Endometrial microvascular endothelial cells (primary cell): ENCODE measurements at regions not wholly inside any gene's neighbourhood (a gene's known extent, or its start where the extent isn't known, plus 50 kb on each side); places are given as distances from the start of the nearest gene placed in this dataset.
"Not testable (repeated sequence)": the region's sequence is repeated elsewhere in the genome, so short reads cannot be mapped to it uniquely, and the experiment has no call there.

Experiments
- in situ Hi-C: cut with HindIII; loops from 2 replicates; pipeline ENCODE4 v1.10.0; 2017; ENCODE audit warnings: low sequenced_read_pairs, low pct_unique_long_range_greater_than_20kb; ENCODE audit errors: inconsistent ontology term

- in situ Hi-C loops: no loop called here
These were observed 116.9 kb upstream of the CHST15 start for GRCh38 chr10:124210263-124210662.

DNA sequence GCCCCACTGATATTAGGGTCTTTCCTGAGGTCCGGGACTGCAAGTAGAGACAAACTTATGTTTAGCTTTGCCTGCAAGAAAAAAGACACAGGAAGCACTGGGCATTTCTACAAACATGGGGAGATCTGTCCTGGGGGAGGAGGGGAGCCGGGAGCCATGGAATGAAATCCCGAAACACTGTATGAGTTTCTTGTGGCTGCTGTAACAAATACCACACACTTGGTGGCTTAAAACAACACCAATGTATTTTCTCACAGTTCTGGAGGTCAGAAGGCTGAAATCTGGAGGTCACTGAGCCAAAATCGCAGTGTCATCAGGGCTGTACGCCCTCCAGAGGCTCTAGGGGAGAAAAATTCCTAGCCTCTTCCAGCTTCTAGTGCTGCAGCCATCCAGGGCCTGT is 114.0 kb upstream of the CHST15 start:
- in situ Hi-C loops: no loop called here

GRCh38 chr10:124206616-124207015 is 113.2 kb upstream of the CHST15 start:
- in situ Hi-C loops: no loop called here

DNA sequence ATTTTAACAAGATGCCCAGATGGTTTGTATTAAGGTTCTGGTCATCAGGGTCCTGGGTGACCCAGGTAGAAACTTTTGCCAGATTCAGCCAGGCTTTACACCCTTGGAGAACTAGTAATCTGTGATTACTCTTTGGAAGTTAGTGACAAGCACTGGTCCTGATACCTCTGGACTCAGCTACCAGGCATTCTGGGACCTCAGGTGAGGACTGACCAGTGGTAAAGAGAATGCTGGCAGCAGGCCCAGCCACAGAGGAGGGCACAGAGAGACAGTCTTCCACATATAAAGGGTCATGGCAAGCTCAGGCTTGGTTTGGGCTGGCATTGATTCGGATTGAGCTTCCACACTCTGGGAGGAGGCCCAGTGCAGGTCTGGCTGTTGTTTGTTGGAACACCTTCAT is 112.0 kb upstream of the CHST15 start:
- in situ Hi-C loops: no loop called here

- in situ Hi-C loops: no loop called here
These were observed 111.3 kb upstream of the CHST15 start for GRCh38 chr10:124204726-124205125.

- in situ Hi-C loops: no loop called here
These were observed 106.6 kb upstream of the CHST15 start for GRCh38 chr10:124200011-124200410.

- in situ Hi-C loops: no loop called here
These were observed 105.5 kb upstream of the CHST15 start for GRCh38 chr10:124198871-124199270.

DNA sequence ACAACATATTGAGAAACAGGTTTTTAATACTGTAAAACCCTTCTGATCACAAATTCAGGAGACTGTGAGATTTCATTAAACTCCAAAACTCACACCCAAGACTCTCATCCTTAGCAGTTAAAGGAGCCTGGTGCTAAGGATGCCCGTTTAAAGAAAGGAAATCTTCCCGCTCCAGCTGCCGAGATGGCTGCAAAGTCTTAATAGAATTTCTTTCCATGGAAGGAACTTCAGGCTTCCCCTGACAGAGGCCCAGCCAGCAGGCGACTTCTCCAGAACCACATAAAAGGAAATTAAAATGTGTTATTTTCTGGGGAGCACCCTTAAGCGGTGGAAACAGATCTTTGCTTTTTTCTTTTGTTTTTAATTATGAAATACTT is 104.7 kb upstream of the CHST15 start:
- in situ Hi-C loops: no loop called here

GRCh38 chr10:124197371-124198124 is 104.2 kb upstream of the CHST15 start:
- in situ Hi-C loops: no loop called here

DNA sequence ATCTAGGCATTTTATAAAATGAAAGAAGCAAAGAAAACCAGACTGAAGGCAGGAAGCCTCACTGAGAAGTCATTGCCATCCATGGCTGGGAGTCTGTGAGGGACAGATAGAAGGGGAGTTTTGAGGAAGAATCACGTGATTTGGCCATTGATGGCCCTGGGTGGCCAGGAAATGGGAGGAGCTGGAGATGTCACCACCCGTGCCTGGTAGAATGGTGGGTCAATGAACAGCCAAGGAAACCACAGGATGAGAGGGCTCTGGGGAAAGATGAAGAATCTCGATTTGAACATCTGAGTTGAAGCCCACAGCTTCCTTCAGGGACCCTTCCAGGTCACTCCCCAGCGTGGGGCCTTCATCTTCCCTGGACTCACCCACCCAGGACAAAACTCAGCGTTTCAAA is 103.3 kb upstream of the CHST15 start:
- in situ Hi-C loops: no loop called here

GRCh38 chr10:124194199-124194824 is 100.9 kb upstream of the CHST15 start:
- in situ Hi-C loops: no loop called here

DNA sequence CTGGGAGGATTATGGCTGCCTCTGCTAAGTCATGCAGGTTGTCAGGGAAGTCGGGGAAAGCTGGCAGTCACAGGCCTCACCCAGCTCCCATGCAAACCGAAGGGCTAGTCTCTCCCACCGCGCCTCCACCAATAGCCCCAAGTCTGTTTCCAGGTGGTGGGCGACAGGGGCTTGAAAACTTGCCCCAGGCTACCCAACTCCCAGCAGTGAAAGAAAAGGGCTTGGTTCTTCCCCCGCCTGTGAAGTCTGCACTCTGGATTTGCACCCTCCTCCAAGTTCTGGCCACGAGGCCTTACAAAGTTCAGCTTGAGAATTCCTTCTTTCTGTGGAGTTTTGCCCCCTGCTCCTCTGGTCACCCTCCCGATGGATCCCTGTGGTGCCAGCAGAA is 99.9 kb upstream of the CHST15 start:
- in situ Hi-C loops: no loop called here

- in situ Hi-C loops: not testable (repeated sequence)
These were observed 99.4 kb upstream of the CHST15 start for GRCh38 chr10:124192664-124193308.

- in situ Hi-C loops: not testable (repeated sequence)
These were observed 97.1 kb upstream of the CHST15 start for GRCh38 chr10:124190476-124190875.

DNA sequence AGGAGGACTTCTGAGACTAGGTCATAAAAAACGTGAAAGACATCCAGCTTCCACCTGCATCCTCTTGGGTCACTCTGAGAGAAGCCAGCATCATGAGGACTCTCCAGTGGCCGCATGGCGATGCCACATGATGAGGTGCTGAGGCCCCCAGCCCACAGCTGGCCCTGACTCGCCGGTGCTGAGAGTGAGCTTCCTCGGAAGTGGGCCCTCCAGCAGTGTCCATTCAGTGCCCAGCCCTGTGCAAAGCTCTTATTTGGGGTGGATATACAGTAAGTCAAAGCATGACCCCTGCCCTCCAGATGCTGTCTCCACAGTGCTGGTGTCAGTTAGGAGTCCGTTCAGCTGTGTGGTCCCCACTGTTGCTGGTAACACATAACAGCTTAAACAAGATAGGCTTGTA is 93.6 kb upstream of the CHST15 start:
- in situ Hi-C loops: no loop called here

GRCh38 chr10:124185084-124185483 is 91.7 kb upstream of the CHST15 start:
- in situ Hi-C loops: no loop called here

GRCh38 chr10:124184208-124184830 is 90.9 kb upstream of the CHST15 start:
- in situ Hi-C loops: no loop called here

GRCh38 chr10:124183617-124184016 is 90.2 kb upstream of the CHST15 start:
- in situ Hi-C loops: no loop called here

GRCh38 chr10:124182088-124182541 is 88.7 kb upstream of the CHST15 start:
- in situ Hi-C loops: no loop called here

DNA sequence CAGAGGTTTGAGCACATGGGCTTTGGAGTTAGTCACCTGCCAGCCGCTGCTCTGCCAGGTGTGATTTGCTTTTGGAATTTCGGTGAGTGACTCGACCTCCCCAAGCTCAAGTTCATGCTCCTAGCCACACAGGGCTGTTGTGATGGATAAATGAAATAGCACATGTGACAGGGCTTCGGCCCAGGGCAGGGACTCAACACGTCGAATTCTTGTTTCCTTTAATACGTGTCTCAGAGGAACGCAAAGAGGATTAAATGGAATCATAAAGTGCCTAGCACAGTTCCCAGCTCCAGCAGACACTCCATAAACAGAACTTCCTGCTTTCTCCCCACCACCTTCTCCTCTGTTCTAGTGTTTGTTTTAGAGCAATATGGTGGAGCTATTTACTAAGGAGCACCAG is 88.3 kb upstream of the CHST15 start:
- in situ Hi-C loops: no loop called here
